Astrocyte (in vitro differentiated cells and primary cell): ENCODE measurements at regions not wholly inside any gene's neighbourhood (a gene's known extent, or its start where the extent isn't known, plus 50 kb on each side); places are given as distances from the start of the nearest gene placed in this dataset.

Source experiments
- DNase-seq: peaks from one replicate; pipeline ENCODE4 v3.0.0-alpha.2; 2010; ENCODE audit warnings: low read depth
- FAIRE-seq: peaks from 2 replicates; lab custom pipeline; 2011; peaks lifted over from hg19 to GRCh38; lab: Jason Lieb, UNC
- H2AFZ ChIP-seq: 2 replicates; pipeline ENCODE4 v1.6.0; 2012; ENCODE audit warnings: low read depth, low read length, inconsistent platforms
- H3K27ac ChIP-seq: 2 replicates; pipeline ENCODE4 v1.5.1; 2011; ENCODE audit warnings: low read depth, low read length, inconsistent platforms
- H3K27me3 ChIP-seq: 2 replicates; pipeline ENCODE4 v1.6.0; 2011; ENCODE audit warnings: low read length, inconsistent platforms; ENCODE audit not compliant: insufficient read depth
- H3K36me3 ChIP-seq: 2 replicates; pipeline ENCODE4 v1.5.1; 2011; ENCODE audit warnings: low read length, inconsistent platforms; ENCODE audit not compliant: insufficient read depth
- H3K4me1 ChIP-seq: 2 replicates; pipeline ENCODE4 v1.5.1; 2011; ENCODE audit warnings: low read length, inconsistent platforms; ENCODE audit not compliant: insufficient read depth
- H3K4me2 ChIP-seq: 2 replicates; pipeline ENCODE4 v1.6.0; 2012; ENCODE audit warnings: low read length, inconsistent platforms
- H3K4me3 ChIP-seq: 2 replicates; pipeline ENCODE4 v1.5.1; 2011; ENCODE audit warnings: low read depth, mild to moderate bottlenecking, low read length, inconsistent platforms; ENCODE audit not compliant: insufficient read depth
- H3K79me2 ChIP-seq: 2 replicates; pipeline ENCODE4 v1.6.0; 2012; ENCODE audit warnings: mild to moderate bottlenecking, low read length, inconsistent platforms; ENCODE audit not compliant: insufficient read depth
- H3K9ac ChIP-seq: 2 replicates; pipeline ENCODE4 v1.6.0; 2012; ENCODE audit warnings: mild to moderate bottlenecking, low read length, inconsistent platforms
- H3K9me3 ChIP-seq: 2 replicates; pipeline ENCODE4 v1.5.1; 2012; ENCODE audit warnings: low read depth, mild to moderate bottlenecking, low read length, inconsistent platforms; ENCODE audit not compliant: insufficient read depth
- H4K20me1 ChIP-seq: 2 replicates; pipeline ENCODE4 v1.6.0; 2012; ENCODE audit warnings: low read length, inconsistent platforms; ENCODE audit not compliant: insufficient read depth
- H3K27ac Mint-ChIP-seq: one replicate; pipeline ENCODE4 v1.8.0; 2021; ENCODE audit warnings: mild to moderate bottlenecking, mixed read lengths; ENCODE audit not compliant: unreplicated experiment
- H3K27me3 Mint-ChIP-seq: one replicate; pipeline ENCODE4 v1.8.0; 2021; ENCODE audit warnings: low read depth, mixed read lengths; ENCODE audit not compliant: unreplicated experiment
- H3K36me3 Mint-ChIP-seq: one replicate; pipeline ENCODE4 v1.8.0; 2021; ENCODE audit warnings: low read depth, mixed read lengths; ENCODE audit not compliant: unreplicated experiment
- H3K4me1 Mint-ChIP-seq: one replicate; pipeline ENCODE4 v1.8.0; 2021; ENCODE audit warnings: low read depth, mixed read lengths; ENCODE audit not compliant: unreplicated experiment
- H3K4me3 Mint-ChIP-seq: one replicate; pipeline ENCODE4 v1.8.0; 2021; ENCODE audit warnings: mild to moderate bottlenecking, moderate library complexity, mixed read lengths; ENCODE audit not compliant: unreplicated experiment
- H3K9me3 Mint-ChIP-seq: one replicate; pipeline ENCODE4 v1.8.0; 2021; ENCODE audit warnings: mild to moderate bottlenecking, mixed read lengths; ENCODE audit not compliant: unreplicated experiment
- EZH2 ChIP-seq: IDR thresholded peaks from 2 replicates; pipeline ENCODE4 v1.6.1; 2012; ENCODE audit warnings: mild to moderate bottlenecking, low read length, inconsistent platforms; ENCODE audit not compliant: insufficient read depth
- TF ChIP-seq, protein P1 (sequence below): IDR thresholded peaks from 2 replicates; pipeline ENCODE4 v1.5.1; 2011; ENCODE audit warnings: low read depth, mild to moderate bottlenecking, inconsistent platforms, low read length, moderate library complexity; ENCODE audit not compliant: insufficient read depth

DNA sequence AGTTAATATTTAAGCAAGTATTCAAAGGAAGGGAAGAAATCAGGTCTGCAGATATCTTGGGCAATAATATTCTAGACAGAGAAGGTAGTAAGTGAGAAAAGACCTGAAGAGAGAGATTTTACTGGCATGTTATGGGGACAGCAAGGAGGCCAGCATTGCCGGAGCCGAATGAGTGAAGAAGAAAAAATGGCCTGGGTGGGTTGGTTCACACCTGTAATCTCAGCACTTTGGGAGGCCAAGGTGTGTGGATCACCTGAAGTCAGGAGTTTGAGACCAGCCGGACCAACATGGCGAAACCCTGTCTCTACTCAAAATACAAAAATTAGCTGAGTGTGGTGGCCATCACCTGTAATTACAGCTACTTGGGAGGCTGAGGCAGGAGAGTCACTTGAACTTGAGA is 164.7 kb downstream of the VGLL3 start:
- H3K79me2 ChIP-seq = no peaks in the 10 kb centered on the region
- no peak overlapping the region for H3K4me3 ChIP-seq
- Mint-ChIP-seq H3K36me3 (no peaks in the 10 kb centered on the region), H3K4me1 (no peaks in the 10 kb centered on the region), H3K9me3 (no peaks in the 10 kb centered on the region), H3K27me3 (no peaks in the 10 kb centered on the region), H3K4me3 (no peak overlapping the region), H3K27ac (no peak overlapping the region)
- H3K9ac ChIP-seq = no peak overlapping the region
- H2AFZ ChIP-seq = no peak overlapping the region
- no peaks in the 10 kb centered on the region for H4K20me1 ChIP-seq
- no peaks in the 10 kb centered on the region for H3K4me1 ChIP-seq
- no peaks in the 10 kb centered on the region for H3K36me3 ChIP-seq
- TF ChIP-seq, protein P1, sequence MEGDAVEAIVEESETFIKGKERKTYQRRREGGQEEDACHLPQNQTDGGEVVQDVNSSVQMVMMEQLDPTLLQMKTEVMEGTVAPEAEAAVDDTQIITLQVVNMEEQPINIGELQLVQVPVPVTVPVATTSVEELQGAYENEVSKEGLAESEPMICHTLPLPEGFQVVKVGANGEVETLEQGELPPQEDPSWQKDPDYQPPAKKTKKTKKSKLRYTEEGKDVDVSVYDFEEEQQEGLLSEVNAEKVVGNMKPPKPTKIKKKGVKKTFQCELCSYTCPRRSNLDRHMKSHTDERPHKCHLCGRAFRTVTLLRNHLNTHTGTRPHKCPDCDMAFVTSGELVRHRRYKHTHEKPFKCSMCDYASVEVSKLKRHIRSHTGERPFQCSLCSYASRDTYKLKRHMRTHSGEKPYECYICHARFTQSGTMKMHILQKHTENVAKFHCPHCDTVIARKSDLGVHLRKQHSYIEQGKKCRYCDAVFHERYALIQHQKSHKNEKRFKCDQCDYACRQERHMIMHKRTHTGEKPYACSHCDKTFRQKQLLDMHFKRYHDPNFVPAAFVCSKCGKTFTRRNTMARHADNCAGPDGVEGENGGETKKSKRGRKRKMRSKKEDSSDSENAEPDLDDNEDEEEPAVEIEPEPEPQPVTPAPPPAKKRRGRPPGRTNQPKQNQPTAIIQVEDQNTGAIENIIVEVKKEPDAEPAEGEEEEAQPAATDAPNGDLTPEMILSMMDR = no peak
- no peak for DNase-seq
- no peaks in the 10 kb centered on the region for H3K9me3 ChIP-seq
- no peak overlapping the region for H3K27ac ChIP-seq
- no peaks in the 10 kb centered on the region for H3K27me3 ChIP-seq
- no peak for FAIRE-seq
- no peak overlapping the region for H3K4me2 ChIP-seq

DNA sequence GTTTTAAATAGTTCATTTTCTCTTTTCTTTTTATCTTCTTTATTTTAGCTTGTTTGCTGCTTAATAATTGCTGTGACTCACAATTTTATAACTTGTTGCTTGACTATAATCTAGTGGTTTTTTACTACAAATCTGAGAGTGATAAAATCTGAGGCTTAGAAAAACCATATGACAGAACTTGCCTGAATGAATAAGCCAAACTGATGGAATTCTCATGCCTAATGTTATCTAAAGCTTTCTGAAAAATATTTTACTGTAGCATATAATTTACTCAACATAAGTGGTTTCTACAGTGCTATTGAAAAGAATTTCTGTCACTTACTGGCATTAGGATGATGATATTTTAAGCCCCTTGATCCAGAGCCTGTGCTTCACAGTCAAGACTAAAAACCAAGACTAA is 175.1 kb downstream of the VGLL3 start:
- no peaks in the 10 kb centered on the region for H3K36me3 Mint-ChIP-seq
- peak overlapping the region; percentile 18 for H3K4me2 ChIP-seq
- H3K27me3 Mint-ChIP-seq = no peaks in the 10 kb centered on the region
- H3K27ac ChIP-seq = no peak overlapping the region
- no peak overlapping the region for H3K9ac ChIP-seq
- no peaks in the 10 kb centered on the region for H4K20me1 ChIP-seq
- H2AFZ ChIP-seq = no peak overlapping the region
- DNase-seq = no peak
- no peaks in the 10 kb centered on the region for H3K36me3 ChIP-seq
- FAIRE-seq = peak; percentile 92
- H3K9me3 ChIP-seq = no peaks in the 10 kb centered on the region
- H3K4me3 ChIP-seq = no peak overlapping the region
- no peaks in the 10 kb centered on the region for H3K79me2 ChIP-seq
- H3K9me3 Mint-ChIP-seq = no peaks in the 10 kb centered on the region
- H3K4me3 Mint-ChIP-seq = no peak overlapping the region
- no peaks in the 10 kb centered on the region for H3K4me1 ChIP-seq
- peaks cover 23% of the 10 kb centered on the region for H3K4me1 Mint-ChIP-seq
- no peak for TF ChIP-seq EZH2
- TF ChIP-seq, protein P1 = no peak
- no peaks in the 10 kb centered on the region for H3K27me3 ChIP-seq
- H3K27ac Mint-ChIP-seq = peak overlapping the region; percentile 90

- Histone ChIP-seq H3K4me2 (peak overlapping the region; percentile 18), H3K4me3 (no peak overlapping the region), H3K79me2 (no peaks in the 10 kb centered on the region), H3K9ac (no peak overlapping the region), H4K20me1 (no peaks in the 10 kb centered on the region), H3K27ac (peak overlapping the region; percentile 13), H2AFZ (peak overlapping the region; percentile 25), H3K4me1 (no peaks in the 10 kb centered on the region), H3K9me3 (no peaks in the 10 kb centered on the region), H3K36me3 (no peaks in the 10 kb centered on the region), H3K27me3 (no peaks in the 10 kb centered on the region)
- Mint-ChIP-seq H3K36me3 (no peaks in the 10 kb centered on the region), H3K9me3 (no peaks in the 10 kb centered on the region), H3K27me3 (no peaks in the 10 kb centered on the region), H3K4me3 (peak overlapping the region; percentile 8), H3K27ac (peak overlapping the region; percentile 90), H3K4me1 (peaks cover 23% of the 10 kb centered on the region)
- TF ChIP-seq EZH2 = no peak
- TF ChIP-seq, protein P1 = no peak
- FAIRE-seq = peak; percentile 83
- DNase-seq = peak; percentile 62
Measured at GRCh38 chr3:86814918-86815655, 175.9 kb downstream of the VGLL3 start.
